SK-N-DZ (cell line): ENCODE measurements at regions not wholly inside any gene's neighbourhood (a gene's known extent, or its start where the extent isn't known, plus 50 kb on each side); places are given as distances from the start of the nearest gene placed in this dataset.
"Not testable (repeated sequence)": the region's sequence is repeated elsewhere in the genome, so short reads cannot be mapped to it uniquely, and the experiment has no call there.

Experiments used
- DNase-seq: peaks from one replicate; pipeline ENCODE4 v3.0.0-alpha.2; 2015; ENCODE audit warnings: low spot score

- not testable (repeated sequence) for DNase-seq
Observed at GRCh38 chrX:31014474-31014873, 57.4 kb downstream of the FTHL17 start.

- DNase-seq, result no peak
Observed at GRCh38 chrX:31012509-31013025, 59.3 kb downstream of the FTHL17 start.

GRCh38 chrX:31007321-31007720, 64.5 kb downstream of the FTHL17 start:
- DNase-seq, result no peak

GRCh38 chrX:31006027-31006426, 65.8 kb downstream of the FTHL17 start:
- no peak for DNase-seq

- no peak for DNase-seq
Observed at GRCh38 chrX:30997411-30997810, 74.4 kb downstream of the FTHL17 start.

- DNase-seq, result no peak
Observed at GRCh38 chrX:30995705-30996104, 76.1 kb downstream of the FTHL17 start.

GRCh38 chrX:30995060-30995700, 76.7 kb downstream of the FTHL17 start:
- no peak for DNase-seq

GRCh38 chrX:30994018-30994417, 77.8 kb downstream of the FTHL17 start:
- not testable (repeated sequence) for DNase-seq

- DNase-seq, result no peak
Observed at GRCh38 chrX:30992381-30992904, 79.4 kb downstream of the FTHL17 start.

GRCh38 chrX:30990361-30990760, 81.5 kb downstream of the FTHL17 start:
- no peak for DNase-seq

- no peak for DNase-seq
Observed at GRCh38 chrX:30982467-30982866, 89.4 kb downstream of the FTHL17 start.

GRCh38 chrX:30981968-30982367, 89.9 kb downstream of the FTHL17 start:
- no peak for DNase-seq

- DNase-seq, result no peak
Observed at GRCh38 chrX:30979271-30979670, 90.2 kb upstream of the TAB3 start.

GRCh38 chrX:30975467-30975866, 86.4 kb upstream of the TAB3 start:
- DNase-seq, result no peak

- no peak for DNase-seq
Observed at GRCh38 chrX:30973784-30974427, 84.9 kb upstream of the TAB3 start.

GRCh38 chrX:30971774-30972603, 82.9 kb upstream of the TAB3 start:
- peak; percentile 61 for DNase-seq

- DNase-seq, result no peak
Observed at GRCh38 chrX:30967516-30967915, 78.5 kb upstream of the TAB3 start.

GRCh38 chrX:30965767-30966166, 76.7 kb upstream of the TAB3 start:
- no peak for DNase-seq

- no peak for DNase-seq
Observed at GRCh38 chrX:30961387-30962174, 72.5 kb upstream of the TAB3 start.

GRCh38 chrX:30957753-30958152, 68.7 kb upstream of the TAB3 start:
- DNase-seq, result no peak

- DNase-seq, result no peak
Observed at GRCh38 chrX:30955687-30956086, 66.6 kb upstream of the TAB3 start.
